ENCODE measurements at regions not wholly inside any gene's neighbourhood (a gene's known extent, or its start where the extent isn't known, plus 50 kb on each side); places are given as distances from the start of the nearest gene placed in this dataset.

DNA sequence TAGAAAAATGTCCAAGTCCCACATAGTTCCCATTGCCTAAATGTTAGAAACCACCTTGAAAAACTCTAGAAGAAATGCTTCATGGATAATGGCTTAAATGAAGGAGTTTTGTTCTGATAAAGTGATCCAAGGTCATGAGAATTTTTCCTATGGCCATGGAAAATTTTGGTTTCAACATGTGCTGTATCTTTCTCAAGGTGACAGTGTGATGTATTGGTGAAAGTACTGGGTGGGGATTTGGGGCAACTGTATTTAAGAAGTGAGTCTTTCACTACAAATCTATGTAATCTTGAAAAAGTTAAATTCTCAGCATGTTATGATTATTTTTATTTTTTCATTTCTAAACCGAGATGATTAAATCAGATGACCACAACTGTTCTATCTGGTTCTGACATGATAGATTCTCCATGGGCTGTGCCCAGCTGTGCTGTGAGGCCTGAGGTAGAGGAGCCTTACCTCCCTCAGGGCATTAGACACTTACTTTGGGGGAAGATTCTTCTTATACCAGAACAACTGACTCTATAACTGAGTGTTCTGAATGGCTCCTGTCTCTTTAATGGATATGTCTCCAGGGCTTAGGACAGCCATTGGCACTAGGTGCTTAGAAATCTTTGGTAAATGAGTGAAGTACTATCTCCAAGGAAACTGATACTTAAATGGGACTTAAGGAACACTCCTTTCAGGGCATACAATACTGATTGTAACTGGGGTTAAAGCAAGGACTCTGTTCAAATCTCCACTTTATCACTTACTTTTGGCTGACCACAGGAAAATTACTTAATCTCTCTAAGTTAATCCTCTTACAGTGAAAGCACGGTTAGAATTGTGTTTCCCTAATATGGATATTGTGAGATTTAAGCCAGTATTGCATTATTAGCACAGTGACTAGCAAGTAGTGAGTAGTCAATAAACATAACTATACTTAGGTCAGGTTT lies 397.4 kb upstream of the MEF2C start:
- Histone ChIP-seq H3K23ac (ENCODE audit: insufficient read length) (no peak overlapping the region), H3K36me3 (ENCODE audit: control insufficient read depth in 2 of 4, insufficient read depth in 4 of 4, low read length in 3 of 4) (no peaks in the 10 kb centered on the region), H2BK5ac (ENCODE audit: low read depth, low read length) (no peak overlapping the region), H3K14ac (ENCODE audit: insufficient read length) (no peak overlapping the region), H2BK120ac (replicated peaks; ENCODE audit: low read depth, low read length) (no peak overlapping the region), H2AFZ (ENCODE audit: low read length) (no peak overlapping the region), H3K4me1 (replicated peaks in 1 of 4; ENCODE audit: control insufficient read depth in 3 of 4, insufficient read depth in 4 of 4, low read length in 3 of 4) (no peaks in the 10 kb centered on the region), H2BK12ac (ENCODE audit: low read depth, low read length) (no peak overlapping the region), H2BK20ac (ENCODE audit: low read length) (no peak overlapping the region), H3K4me2 (ENCODE audit: insufficient read depth in 1 of 2, low read depth in 2 of 2, low read length in 2 of 2) (no peak overlapping the region), H3K4ac (replicated peaks; ENCODE audit: insufficient read length, low read depth, low read length) (no peak overlapping the region), H3K56ac (replicated peaks; ENCODE audit: insufficient read length, low read depth, low read length) (no peak overlapping the region), H4K8ac (ENCODE audit: extremely low read depth, insufficient read depth, low read length) (no peak overlapping the region), H3K9ac (replicated peaks in 1 of 4; ENCODE audit: extremely low read depth in 1 of 4, low read depth in 3 of 4, low read length in 3 of 4) (no peak overlapping the region), H4K5ac (ENCODE audit: insufficient read length, low read depth, low read length) (no peak overlapping the region), H3K79me1 (ENCODE audit: low read depth, low read length) (no peaks in the 10 kb centered on the region), H3K18ac (ENCODE audit: extremely low read depth, low read length) (no peak overlapping the region), H4K20me1 (replicated peaks in 1 of 2; ENCODE audit: control insufficient read depth in 1 of 2, insufficient read depth in 2 of 2, low read length in 2 of 2) (no peaks in the 10 kb centered on the region), H3K27ac (ENCODE audit: low read depth, low read length) (no peak overlapping the region), H2AK5ac (ENCODE audit: low read depth, low read length) (no peak overlapping the region), H4K91ac (replicated peaks; ENCODE audit: insufficient read length, low read length) (no peak overlapping the region), H3K23me2 (ENCODE audit: low read depth, low read length) (no peaks in the 10 kb centered on the region), H3K79me2 (ENCODE audit: control insufficient read depth in 1 of 2, insufficient read depth in 2 of 2, low read length in 2 of 2) (no peaks in the 10 kb centered on the region), H3K4me3 (ENCODE audit: extremely low read depth in 1 of 4, insufficient read depth in 2 of 4, low read depth in 3 of 4, low read length in 4 of 4) (no peak overlapping the region), H2BK15ac (ENCODE audit: low read length) (no peak overlapping the region), H3K27me3 (replicated peaks in 1 of 4; ENCODE audit: control insufficient read depth in 3 of 4, extremely low read depth in 1 of 4, insufficient read depth in 3 of 4, low read length in 3 of 4) (no peaks in the 10 kb centered on the region), H3K9me3 (ENCODE audit: insufficient read depth in 2 of 2, low read depth in 1 of 2, low read length in 1 of 2) (no peaks in the 10 kb centered on the region)
- FAIRE-seq (no peak), DNase-seq (ENCODE audit: low read depth in 1 of 2, low spot score in 2 of 2) (no peak)
- TF ChIP-seq ASH2L (IDR thresholded peaks at IDR 0.05; ENCODE audit: low read length) (no peak), PHF8 (conservative IDR thresholded peaks at IDR 0.05; ENCODE audit: low read depth, low read length) (no peak), ZNF274 (IDR thresholded peaks at IDR 0.05; ENCODE audit: borderline replicate concordance, extremely low read depth, low read length) (no peak), CBX5 (IDR thresholded peaks at IDR 0.05; ENCODE audit: low read depth, low read length) (no peak), TEAD4 (IDR thresholded peaks at IDR 0.05; ENCODE audit: low read depth, low read length) (no peak), SAP30 (IDR thresholded peaks at IDR 0.05; ENCODE audit: insufficient read depth, insufficient replicate concordance, low read length) (no peak), SP2 (IDR thresholded peaks at IDR 0.05; ENCODE audit: low read length) (no peak), POU5F1 (IDR thresholded peaks at IDR 0.05; ENCODE audit: low read depth, low read length) (no peak), TBP (IDR thresholded peaks at IDR 0.05; ENCODE audit: low read depth, low read length) (no peak), CHD1 (IDR thresholded peaks at IDR 0.05; ENCODE audit: low read depth, low read length) (no peak), TAF1 (IDR thresholded peaks at IDR 0.05; ENCODE audit: low read depth, low read length) (no peak)
- TF ChIP-seq, protein P1, sequence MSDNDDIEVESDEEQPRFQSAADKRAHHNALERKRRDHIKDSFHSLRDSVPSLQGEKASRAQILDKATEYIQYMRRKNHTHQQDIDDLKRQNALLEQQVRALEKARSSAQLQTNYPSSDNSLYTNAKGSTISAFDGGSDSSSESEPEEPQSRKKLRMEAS (IDR thresholded peaks at IDR 0.05), result no peak
- 87% methylated on average over 2 of the region's 2 CpGs; no CpG with 5 or more reads in 1 of the 2 experiments for WGBS, 2 experiments (ENCODE audit: extremely low coverage in 1 of 2, insufficient coverage in 1 of 2, insufficient read length in 1 of 2, insufficient replicate concordance in 2 of 2, low coverage in 1 of 2, low lambda C conversion rate in 2 of 2, missing lambda C conversion rate in 1 of 2)
- ChIA-PET CTCF (ENCODE audit: partially characterized antibody) (interaction anchor here (0.5 to 1.8 kb wide), 2 partner anchors 397 to 550 kb away, joined by 3 to 5 read pairs; partner anchors contain the start of gene MEF2C), POLR2A (ENCODE audit: partially characterized antibody) (no interaction called here)
